Kidney (tissue), 13 donors: ENCODE measurements at regions not wholly inside any gene's neighbourhood (a gene's known extent, or its start where the extent isn't known, plus 50 kb on each side); places are given as distances from the start of the nearest gene placed in this dataset.

Experiments used
- DNase-seq, 5 donors: peaks; one replicate each; pipeline ENCODE4 v3.0.0-alpha.2; 2013 to 2020
- FAIRE-seq: peaks from 2 replicates; lab custom pipeline; 2012; peaks lifted over from hg19 to GRCh38; lab: Jason Lieb, UNC
- H3K27ac ChIP-seq, 2 donors: one replicate each; pipeline ENCODE4 v1.7.0; 2013; ENCODE audit warnings: low read depth in 2 of 2, low read length in 2 of 2, inconsistent platforms in 1 of 2
- H3K27me3 ChIP-seq: one replicate; pipeline ENCODE4 v1.7.1; 2013; ENCODE audit warnings: low read length, inconsistent platforms; ENCODE audit not compliant: control insufficient read depth, insufficient read depth
- H3K36me3 ChIP-seq, 3 donors: one replicate each; pipeline versions ENCODE4 v1.7.0 to v1.7.1; 2013; ENCODE audit warnings: low read length in 3 of 3, control low read depth in 1 of 3, inconsistent platforms in 1 of 3; ENCODE audit not compliant: insufficient read depth in 3 of 3, control insufficient read depth in 2 of 3
- H3K4me1 ChIP-seq, 3 donors: one replicate each; pipeline versions ENCODE4 v1.7.0 to v1.7.1; 2013; ENCODE audit warnings: low read length in 3 of 3, inconsistent platforms in 1 of 3, low read depth in 1 of 3; ENCODE audit not compliant: control insufficient read depth in 2 of 3, insufficient read depth in 2 of 3
- H3K4me3 ChIP-seq, 3 donors: one replicate each; pipeline versions ENCODE4 v1.7.0 to v1.8.1; 2013; ENCODE audit warnings: low read length in 3 of 3, control low read depth in 1 of 3, inconsistent platforms in 1 of 3
- H3K9ac ChIP-seq, 3 donors: one replicate each; pipeline versions ENCODE4 v1.7.0 to v1.7.1; 2013; ENCODE audit warnings: low read length in 3 of 3, control low read depth in 1 of 3, inconsistent platforms in 1 of 3
- H3K9me3 ChIP-seq, 3 donors: one replicate each; pipeline versions ENCODE4 v1.7.0 to v1.7.1; 2013; ENCODE audit warnings: low read length in 3 of 3, control low read depth in 1 of 3, inconsistent platforms in 1 of 3; ENCODE audit not compliant: control insufficient read depth in 2 of 3, insufficient read depth in 1 of 3
- CTCF ChIP-seq: IDR thresholded peaks from 3 replicates; pipeline ENCODE4 v1.5.1; 2012; ENCODE audit warnings: mild to moderate bottlenecking, moderate library complexity, borderline replicate concordance; ENCODE audit not compliant: insufficient read depth; ENCODE audit errors: extremely low read depth
- intact Hi-C: fragments of 100-400 bp; cut with DNase I; formaldehyde crosslinking; loops from one replicate; pipeline ENCODE4 v1.11.1; 2022
- donor health status: control.
- donor health status: control.
- donor health status: control.
- donor health status: control.
- donor health status: control.
- donor health status: DM: yes; HTN: yes; CAD: no.
- donor health status: Normal renal cell carcinoma (clear cell type).

GRCh38 chr5:166188501-166189325, 2102.7 kb upstream of the WWC1 start:
- Histone ChIP-seq H3K4me1 (no peaks in the 10 kb centered on the region), H3K27ac (no peak overlapping the region), H3K4me3 (no peak overlapping the region), H3K9ac (no peak overlapping the region), H3K36me3 (no peaks in the 10 kb centered on the region), H3K27me3 (no peaks in the 10 kb centered on the region), H3K9me3 (no peaks in the 10 kb centered on the region)
- TF ChIP-seq CTCF, result no peak
- FAIRE-seq (no peak), DNase-seq (peak in 1 of 5 donors; percentile 1)
- intact Hi-C loops, result no loop called here

- DNase-seq, result peak in 2 of 5 donors; percentile 5 to 22
- Histone ChIP-seq H3K9me3 (no peaks in the 10 kb centered on the region), H3K27me3 (no peaks in the 10 kb centered on the region), H3K4me1 (no peaks in the 10 kb centered on the region), H3K4me3 (no peak overlapping the region), H3K9ac (no peak overlapping the region), H3K36me3 (no peaks in the 10 kb centered on the region), H3K27ac (no peak overlapping the region)
- FAIRE-seq, result no peak
- TF ChIP-seq CTCF, result no peak
- intact Hi-C loops, result no loop called here
Observed at GRCh38 chr5:166192696-166193095, 2098.7 kb upstream of the WWC1 start.

GRCh38 chr5:166195981-166196380, 2095.5 kb upstream of the WWC1 start:
- no peaks in the 10 kb centered on the region for H3K36me3 ChIP-seq
- intact Hi-C loops, result no loop called here
- no peak overlapping the region for H3K4me3 ChIP-seq
- no peak for FAIRE-seq
- no peaks in the 10 kb centered on the region for H3K27me3 ChIP-seq
- H3K27ac ChIP-seq, result no peak overlapping the region
- H3K9me3 ChIP-seq, result no peaks in the 10 kb centered on the region
- no peaks in the 10 kb centered on the region for H3K4me1 ChIP-seq
- no peak for DNase-seq
- no peak for TF ChIP-seq CTCF
- H3K9ac ChIP-seq, result no peak overlapping the region
